OCI-LY1 (cell line): ENCODE measurements at regions not wholly inside any gene's neighbourhood (a gene's known extent, or its start where the extent isn't known, plus 50 kb on each side); places are given as distances from the start of the nearest gene placed in this dataset.

Experiments
- H2AFZ ChIP-seq: fragments of 200-600 bp; sonication (generic), shearing (Covaris generic); 2 replicates; pipeline ENCODE4 v1.6.0; 2014; ENCODE audit warnings: antibody characterized with exemption, mild to moderate bottlenecking, low read length
- H3F3A ChIP-seq: fragments of 200-600 bp; sonication (generic), shearing (Covaris generic); 2 replicates; pipeline ENCODE4 v1.6.0; 2014; ENCODE audit warnings: mild to moderate bottlenecking, antibody characterized with exemption, low read length, moderate library complexity; ENCODE audit not compliant: insufficient read depth
- H3K27ac ChIP-seq: fragments of 200-600 bp; sonication (generic); 2 replicates; pipeline ENCODE4 v1.5.1; 2014; ENCODE audit warnings: low read length, mixed run types, mild to moderate bottlenecking, low read depth; ENCODE audit not compliant: poor library complexity, severe bottlenecking
- H3K27me3 ChIP-seq: fragments of 200-600 bp; sonication (generic); 2 replicates; pipeline ENCODE4 v1.6.0; 2014; ENCODE audit warnings: antibody characterized with exemption, mild to moderate bottlenecking, low read length, moderate library complexity; ENCODE audit not compliant: insufficient read depth
- H3K36me3 ChIP-seq: fragments of 200-600 bp; sonication (generic); 2 replicates; pipeline ENCODE4 v1.6.1; 2014; ENCODE audit warnings: mild to moderate bottlenecking, antibody characterized with exemption, low read length, moderate library complexity, mixed read lengths; ENCODE audit not compliant: insufficient read depth
- H3K4me1 ChIP-seq: fragments of 200-600 bp; sonication (generic); 2 replicates; pipeline ENCODE4 v1.5.1; 2014; ENCODE audit warnings: mild to moderate bottlenecking, low read length, moderate library complexity; ENCODE audit not compliant: insufficient read depth, severe bottlenecking
- H3K4me2 ChIP-seq: fragments of 200-600 bp; sonication (generic), shearing (Covaris generic); 2 replicates; pipeline ENCODE4 v1.6.1; 2014; ENCODE audit warnings: low read length
- H3K4me3 ChIP-seq: fragments of 200-600 bp; sonication (generic); 2 replicates; pipeline ENCODE4 v1.5.1; 2014; ENCODE audit warnings: low read length, low read depth, mild to moderate bottlenecking, mixed read lengths; ENCODE audit not compliant: poor library complexity, severe bottlenecking
- H3K79me2 ChIP-seq: fragments of 200-600 bp; shearing (Covaris generic); 2 replicates; pipeline ENCODE4 v1.6.1; 2016; ENCODE audit warnings: mixed run types, low read length, mixed read lengths; ENCODE audit not compliant: insufficient read depth
- H3K9ac ChIP-seq: fragments of 200-600 bp; sonication (generic), shearing (Covaris generic); 2 replicates; pipeline ENCODE4 v1.6.1; 2014; ENCODE audit warnings: mild to moderate bottlenecking, low read length, mixed read lengths
- H3K9me2 ChIP-seq: fragments of 200-600 bp; sonication (generic), shearing (Covaris generic); 2 replicates; pipeline ENCODE4 v1.6.1; 2014; ENCODE audit warnings: low read depth, mild to moderate bottlenecking, low read length, mixed read lengths
- H3K9me3 ChIP-seq: fragments of 200-600 bp; shearing (Covaris generic); 2 replicates; pipeline ENCODE4 v1.6.1; 2014; ENCODE audit warnings: low read length, mixed read lengths
- H4K20me1 ChIP-seq: fragments of 200-600 bp; sonication (generic), shearing (Covaris generic); 2 replicates; pipeline ENCODE4 v1.6.0; 2016; ENCODE audit warnings: mild to moderate bottlenecking, low read length; ENCODE audit not compliant: insufficient read depth
- CTCF ChIP-seq: fragments of 200-600 bp; sonication (generic), shearing (Covaris generic); IDR thresholded peaks from 2 replicates; pipeline ENCODE4 v1.5.1; 2017; ENCODE audit warnings: mild to moderate bottlenecking, antibody characterized with exemption, low read length, moderate library complexity, mixed read lengths
- EZH2 ChIP-seq: fragments of 200-600 bp; sonication (generic), shearing (Covaris generic); IDR thresholded peaks from 2 replicates; pipeline ENCODE4 v1.8.0; 2017; ENCODE audit warnings: borderline replicate concordance, mixed run types, mild to moderate bottlenecking, antibody characterized with exemption, low read length, moderate library complexity, mixed read lengths

- Histone ChIP-seq H3K4me3 (no peak overlapping the region), H3K4me2 (no peak overlapping the region), H3K27ac (no peak overlapping the region), H3K4me1 (no peaks in the 10 kb centered on the region), H3K27me3 (peaks cover 5% of the 10 kb centered on the region; the same call in 1 of the 2 replicates), H4K20me1 (no peaks in the 10 kb centered on the region), H2AFZ (no peak overlapping the region), H3K79me2 (no peaks in the 10 kb centered on the region), H3K9ac (no peak overlapping the region), H3K9me3 (no peaks in the 10 kb centered on the region), H3F3A (no peaks in the 10 kb centered on the region), H3K36me3 (no peaks in the 10 kb centered on the region), H3K9me2 (no peaks in the 10 kb centered on the region)
- TF ChIP-seq EZH2, result no peak
- TF ChIP-seq CTCF, result no peak
Measured at GRCh38 chr6:43846556-43846955, 76.5 kb downstream of the VEGFA start.

- no peaks in the 10 kb centered on the region for H4K20me1 ChIP-seq
- no peaks in the 10 kb centered on the region for H3K4me1 ChIP-seq
- H3K4me3 ChIP-seq, result no peak overlapping the region
- H3K27ac ChIP-seq, result no peak overlapping the region
- H3K36me3 ChIP-seq, result no peaks in the 10 kb centered on the region
- TF ChIP-seq EZH2 (no peak), CTCF (no peak)
- H3K9me3 ChIP-seq, result no peaks in the 10 kb centered on the region
- H3K9me2 ChIP-seq, result no peaks in the 10 kb centered on the region
- H2AFZ ChIP-seq, result no peak overlapping the region
- H3K79me2 ChIP-seq, result no peaks in the 10 kb centered on the region
- no peak overlapping the region for H3K4me2 ChIP-seq
- H3K27me3 ChIP-seq, result peaks cover 5% of the 10 kb centered on the region
- H3F3A ChIP-seq, result no peaks in the 10 kb centered on the region
- H3K9ac ChIP-seq, result no peak overlapping the region
Measured at GRCh38 chr6:43845646-43846045, 75.6 kb downstream of the VEGFA start.

- Histone ChIP-seq H3K9me3 (no peaks in the 10 kb centered on the region), H3K79me2 (no peaks in the 10 kb centered on the region), H3K27ac (no peak overlapping the region), H4K20me1 (no peaks in the 10 kb centered on the region), H3K27me3 (peaks cover 5% of the 10 kb centered on the region), H3K4me3 (no peak overlapping the region), H3K9me2 (no peaks in the 10 kb centered on the region), H2AFZ (no peak overlapping the region), H3K4me2 (no peak overlapping the region), H3K4me1 (no peaks in the 10 kb centered on the region), H3F3A (no peaks in the 10 kb centered on the region), H3K36me3 (no peaks in the 10 kb centered on the region), H3K9ac (no peak overlapping the region)
- TF ChIP-seq EZH2 (no peak), CTCF (no peak)
Measured at GRCh38 chr6:43843669-43844171, 73.7 kb downstream of the VEGFA start.
